T-helper 2 cell treated with Interferon-gamma antibody and Interleukin-4, amounts not matched to agents 5 μg/mL and 100 μg/mL, for 36 hours (primary cell): ENCODE measurements at regions not wholly inside any gene's neighbourhood (a gene's known extent, or its start where the extent isn't known, plus 50 kb on each side); places are given as distances from the start of the nearest gene placed in this dataset.
"Not testable (repeated sequence)": the region's sequence is repeated elsewhere in the genome, so short reads cannot be mapped to it uniquely, and the experiment has no call there.

ENCODE experiments used
- DNase-seq: peaks from one replicate; pipeline ENCODE4 v3.0.0; 2021; ENCODE audit warnings: low spot score
- H3K27ac Mint-ChIP-seq: one replicate; pipeline ENCODE4 v1.8.0; 2021; ENCODE audit warnings: mild to moderate bottlenecking, mixed read lengths
- H3K27me3 Mint-ChIP-seq: one replicate; pipeline ENCODE4 v1.8.0; 2021; ENCODE audit warnings: low read depth, mixed read lengths
- H3K36me3 Mint-ChIP-seq: one replicate; pipeline ENCODE4 v1.8.0; 2021; ENCODE audit warnings: low read depth, mixed read lengths
- H3K4me1 Mint-ChIP-seq: one replicate; pipeline ENCODE4 v1.8.0; 2021; ENCODE audit warnings: low read depth, mixed read lengths
- H3K4me3 Mint-ChIP-seq: one replicate; pipeline ENCODE4 v1.8.0; 2022; ENCODE audit warnings: mild to moderate bottlenecking, moderate library complexity, mixed read lengths
- H3K9me3 Mint-ChIP-seq: one replicate; pipeline ENCODE4 v1.8.0; 2021; ENCODE audit warnings: mixed read lengths

- Mint-ChIP-seq H3K4me3 (no peak overlapping the region), H3K27me3 (peaks cover 72% of the 10 kb centered on the region), H3K27ac (no peak overlapping the region), H3K4me1 (peaks cover 1% of the 10 kb centered on the region), H3K36me3 (no peaks in the 10 kb centered on the region), H3K9me3 (no peaks in the 10 kb centered on the region)
- no peak for DNase-seq
Measured at GRCh38 chr14:105876829-105877228, 350.4 kb downstream of the TMEM121 start.

GRCh38 chr14:105877645-105878044 lies 351.3 kb downstream of the TMEM121 start:
- Mint-ChIP-seq H3K4me3 (no peak overlapping the region), H3K27ac (no peak overlapping the region), H3K27me3 (peaks cover 64% of the 10 kb centered on the region), H3K36me3 (no peaks in the 10 kb centered on the region), H3K9me3 (no peaks in the 10 kb centered on the region), H3K4me1 (peaks cover 1% of the 10 kb centered on the region)
- DNase-seq, result no peak

GRCh38 chr14:105878125-105878524 lies 351.7 kb downstream of the TMEM121 start:
- no peaks in the 10 kb centered on the region for H3K36me3 Mint-ChIP-seq
- H3K4me3 Mint-ChIP-seq, result no peak overlapping the region
- H3K9me3 Mint-ChIP-seq, result no peaks in the 10 kb centered on the region

GRCh38 chr14:105878554-105878953 lies 352.2 kb downstream of the TMEM121 start:
- no peak for DNase-seq
- Mint-ChIP-seq H3K9me3 (no peaks in the 10 kb centered on the region), H3K4me1 (peaks cover 1% of the 10 kb centered on the region), H3K27me3 (peaks cover 56% of the 10 kb centered on the region), H3K27ac (no peak overlapping the region), H3K36me3 (no peaks in the 10 kb centered on the region), H3K4me3 (no peak overlapping the region)

More at GRCh38 chr14:105878125-105878524, 351.7 kb downstream of the TMEM121 start:
- DNase-seq, result no peak
- no peak overlapping the region for H3K27ac Mint-ChIP-seq
- peaks cover 59% of the 10 kb centered on the region for H3K27me3 Mint-ChIP-seq
- H3K4me1 Mint-ChIP-seq, result peaks cover 1% of the 10 kb centered on the region

- no peak overlapping the region for H3K27ac Mint-ChIP-seq
- H3K27me3 Mint-ChIP-seq, result peaks cover 46% of the 10 kb centered on the region
- H3K9me3 Mint-ChIP-seq, result no peaks in the 10 kb centered on the region
- no peak overlapping the region for H3K4me3 Mint-ChIP-seq
- H3K4me1 Mint-ChIP-seq, result peaks cover 1% of the 10 kb centered on the region
- DNase-seq, result no peak
- no peaks in the 10 kb centered on the region for H3K36me3 Mint-ChIP-seq
Measured at GRCh38 chr14:105879503-105879866, 353.1 kb downstream of the TMEM121 start.

GRCh38 chr14:105879867-105880561 lies 353.6 kb downstream of the TMEM121 start:
- H3K9me3 Mint-ChIP-seq, result no peaks in the 10 kb centered on the region
- no peak overlapping the region for H3K27ac Mint-ChIP-seq
- H3K36me3 Mint-ChIP-seq, result no peaks in the 10 kb centered on the region
- H3K4me1 Mint-ChIP-seq, result peaks cover 1% of the 10 kb centered on the region
- H3K27me3 Mint-ChIP-seq, result peaks cover 41% of the 10 kb centered on the region
- DNase-seq, result no peak
- no peak overlapping the region for H3K4me3 Mint-ChIP-seq

- Mint-ChIP-seq H3K9me3 (no peaks in the 10 kb centered on the region), H3K27ac (no peak overlapping the region), H3K27me3 (peaks cover 35% of the 10 kb centered on the region), H3K4me3 (no peak overlapping the region), H3K4me1 (peaks cover 1% of the 10 kb centered on the region), H3K36me3 (no peaks in the 10 kb centered on the region)
- DNase-seq, result no peak
Measured at GRCh38 chr14:105880616-105881015, 354.2 kb downstream of the TMEM121 start.

- no peak for DNase-seq
- H3K4me1 Mint-ChIP-seq, result peaks cover 1% of the 10 kb centered on the region
- peaks cover 28% of the 10 kb centered on the region for H3K27me3 Mint-ChIP-seq
- no peaks in the 10 kb centered on the region for H3K9me3 Mint-ChIP-seq
- H3K36me3 Mint-ChIP-seq, result no peaks in the 10 kb centered on the region
- no peak overlapping the region for H3K4me3 Mint-ChIP-seq
- no peak overlapping the region for H3K27ac Mint-ChIP-seq
Measured at GRCh38 chr14:105881021-105881930, 354.9 kb downstream of the TMEM121 start.

GRCh38 chr14:105882011-105882410 lies 355.6 kb downstream of the TMEM121 start:
- not testable (repeated sequence) for H3K9me3 Mint-ChIP-seq, H3K4me1 Mint-ChIP-seq, H3K27ac Mint-ChIP-seq, H3K36me3 Mint-ChIP-seq, DNase-seq, H3K4me3 Mint-ChIP-seq
- H3K27me3 Mint-ChIP-seq, result peaks cover 22% of the 10 kb centered on the region

- Mint-ChIP-seq H3K4me3 (no peak overlapping the region), H3K27me3 (peaks cover 23% of the 10 kb centered on the region), H3K36me3 (no peaks in the 10 kb centered on the region), H3K27ac (no peak overlapping the region), H3K9me3 (no peaks in the 10 kb centered on the region), H3K4me1 (peaks cover 6% of the 10 kb centered on the region)
- DNase-seq, result no peak
Measured at GRCh38 chr14:105882626-105883025, 356.2 kb downstream of the TMEM121 start.

- H3K36me3 Mint-ChIP-seq, result no peaks in the 10 kb centered on the region
- no peak for DNase-seq
- H3K27ac Mint-ChIP-seq, result no peak overlapping the region
- no peak overlapping the region for H3K4me3 Mint-ChIP-seq
- peaks cover 28% of the 10 kb centered on the region for H3K27me3 Mint-ChIP-seq
- peaks cover 7% of the 10 kb centered on the region for H3K4me1 Mint-ChIP-seq
- no peaks in the 10 kb centered on the region for H3K9me3 Mint-ChIP-seq
Measured at GRCh38 chr14:105883066-105884005, 357.0 kb downstream of the TMEM121 start.

- not testable (repeated sequence) for H3K27ac Mint-ChIP-seq, DNase-seq, H3K4me3 Mint-ChIP-seq, H3K9me3 Mint-ChIP-seq, H3K36me3 Mint-ChIP-seq
- Mint-ChIP-seq H3K27me3 (peaks cover 27% of the 10 kb centered on the region), H3K4me1 (peaks cover 10% of the 10 kb centered on the region)
Measured at GRCh38 chr14:105884192-105884807, 357.9 kb downstream of the TMEM121 start.

GRCh38 chr14:105884808-105885281 lies 358.5 kb downstream of the TMEM121 start:
- Mint-ChIP-seq H3K4me1 (peaks cover 11% of the 10 kb centered on the region), H3K4me3 (no peak overlapping the region), H3K36me3 (no peaks in the 10 kb centered on the region), H3K9me3 (no peaks in the 10 kb centered on the region), H3K27me3 (peaks cover 29% of the 10 kb centered on the region), H3K27ac (no peak overlapping the region)
- no peak for DNase-seq
